ENCODE measurements at regions not wholly inside any gene's neighbourhood (a gene's known extent, or its start where the extent isn't known, plus 50 kb on each side); places are given as distances from the start of the nearest gene placed in this dataset.
A peak's percentile ranks its signal among the peaks of the same experiment; 100 is the strongest.

DNA sequence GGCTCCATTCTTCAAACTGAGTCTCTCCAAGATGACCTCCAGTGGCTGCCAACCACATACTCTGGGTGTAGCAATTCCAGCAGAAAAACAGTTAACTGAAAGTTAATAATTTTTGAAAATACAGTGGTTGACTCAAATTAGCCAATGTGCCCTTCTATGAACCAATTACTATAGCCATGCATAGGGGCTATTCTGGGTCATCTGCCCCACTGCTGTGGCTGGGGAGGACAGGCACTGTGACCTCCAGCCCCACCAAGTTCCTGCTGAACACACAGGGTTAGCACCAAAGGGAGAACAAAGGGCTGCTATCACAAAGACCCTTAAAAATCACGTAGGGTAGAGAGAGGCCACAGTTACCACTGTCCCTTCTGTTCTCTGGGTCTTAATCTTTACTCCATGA, 123.0 kb downstream of the IRS1 start:
- Histone ChIP-seq H3K27ac (no peak overlapping the region), H3K36me3 (no peaks in the 10 kb centered on the region), H3K9me3 (no peaks in the 10 kb centered on the region), H3K4me1 (peaks cover 0 to 24% (median 14%) of the 10 kb centered on the region in 9 donors), H3K4me3 (no peak overlapping the region), H3K27me3 (no peaks in the 10 kb centered on the region)
- ATAC-seq, result no peak
- intact Hi-C loops (cut with DNase I), result no loop called here
- no peak for DNase-seq
- 65 to 68% methylated on average over 1 of the region's 1 CpG for WGBS, 2 donors
- TF ChIP-seq, protein P1, sequence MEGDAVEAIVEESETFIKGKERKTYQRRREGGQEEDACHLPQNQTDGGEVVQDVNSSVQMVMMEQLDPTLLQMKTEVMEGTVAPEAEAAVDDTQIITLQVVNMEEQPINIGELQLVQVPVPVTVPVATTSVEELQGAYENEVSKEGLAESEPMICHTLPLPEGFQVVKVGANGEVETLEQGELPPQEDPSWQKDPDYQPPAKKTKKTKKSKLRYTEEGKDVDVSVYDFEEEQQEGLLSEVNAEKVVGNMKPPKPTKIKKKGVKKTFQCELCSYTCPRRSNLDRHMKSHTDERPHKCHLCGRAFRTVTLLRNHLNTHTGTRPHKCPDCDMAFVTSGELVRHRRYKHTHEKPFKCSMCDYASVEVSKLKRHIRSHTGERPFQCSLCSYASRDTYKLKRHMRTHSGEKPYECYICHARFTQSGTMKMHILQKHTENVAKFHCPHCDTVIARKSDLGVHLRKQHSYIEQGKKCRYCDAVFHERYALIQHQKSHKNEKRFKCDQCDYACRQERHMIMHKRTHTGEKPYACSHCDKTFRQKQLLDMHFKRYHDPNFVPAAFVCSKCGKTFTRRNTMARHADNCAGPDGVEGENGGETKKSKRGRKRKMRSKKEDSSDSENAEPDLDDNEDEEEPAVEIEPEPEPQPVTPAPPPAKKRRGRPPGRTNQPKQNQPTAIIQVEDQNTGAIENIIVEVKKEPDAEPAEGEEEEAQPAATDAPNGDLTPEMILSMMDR (IDR thresholded peaks at IDR 0.05), result no peak

DNA sequence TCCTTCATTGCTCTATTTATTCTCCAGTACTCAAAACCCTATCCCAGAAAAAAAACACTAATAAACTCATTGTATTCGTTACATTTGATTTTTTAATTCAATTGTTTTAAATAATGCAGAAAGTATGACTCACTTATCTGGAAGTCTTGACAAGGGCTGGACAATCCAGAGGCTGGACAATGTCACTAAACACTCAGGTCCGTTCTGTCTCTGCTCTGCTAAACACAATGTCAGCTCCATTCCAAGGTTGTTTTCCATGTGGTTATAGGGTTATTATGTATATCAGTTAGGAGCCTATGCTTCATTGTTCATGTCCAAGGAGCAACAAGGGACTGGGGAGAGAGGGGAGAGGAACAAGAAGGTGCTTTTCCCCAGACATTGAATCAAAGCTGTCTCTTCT, 125.5 kb downstream of the IRS1 start:
- no peaks in the 10 kb centered on the region for H3K27me3 ChIP-seq
- intact Hi-C loops (cut with DNase I), result no loop called here
- H3K27ac ChIP-seq, result peak overlapping the region; percentile 11 to 73 (median 54)
- DNase-seq, result peak in 1 of 2 donors; percentile 47
- TF ChIP-seq, protein P1 (IDR thresholded peaks at IDR 0.05), result no peak
- no peaks in the 10 kb centered on the region for H3K36me3 ChIP-seq
- ATAC-seq, result peak in 6 of 8 donors; percentile 82 to 88 (median 84)
- no peak overlapping the region for H3K4me3 ChIP-seq
- no peaks in the 10 kb centered on the region for H3K9me3 ChIP-seq
- peaks cover 4 to 36% (median 22%) of the 10 kb centered on the region in 9 donors for H3K4me1 ChIP-seq
- WGBS, 2 donors, result 27 to 44% methylated on average over 2 of the region's 2 CpGs

DNA sequence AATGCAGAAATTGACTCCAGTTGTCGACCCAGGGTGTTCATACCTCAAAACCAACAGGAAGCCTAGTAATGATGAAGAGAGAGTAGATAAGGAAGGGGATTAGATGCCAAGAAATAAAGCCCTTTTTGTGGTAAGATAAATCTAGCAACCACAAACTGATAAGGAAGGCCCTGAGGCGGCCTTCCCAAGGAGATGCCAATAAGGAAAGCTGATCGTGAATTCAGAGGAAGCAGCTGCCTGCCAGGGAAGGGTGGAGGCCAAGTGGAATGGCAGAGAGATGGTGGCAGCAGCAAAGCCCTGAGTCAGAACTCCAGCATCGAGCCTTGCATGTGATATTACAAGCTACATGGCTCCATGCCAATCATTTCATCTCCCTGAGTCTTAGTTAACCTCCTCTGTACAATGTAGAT, 126.3 kb downstream of the IRS1 start:
- Histone ChIP-seq H3K27ac (peak overlapping the region in 8 of 10 donors; percentile 10 to 73 (median 40)), H3K9me3 (no peaks in the 10 kb centered on the region), H3K27me3 (no peaks in the 10 kb centered on the region), H3K36me3 (no peaks in the 10 kb centered on the region), H3K4me1 (peaks cover 4 to 33% (median 22%) of the 10 kb centered on the region in 9 donors), H3K4me3 (no peak overlapping the region)
- TF ChIP-seq, protein P1 (IDR thresholded peaks at IDR 0.05), result no peak
- ATAC-seq (peak in 6 of 8 donors; percentile 31 to 58 (median 54)), DNase-seq (peak in 1 of 2 donors; percentile 23)
- intact Hi-C loops (cut with DNase I), result no loop called here
- WGBS, 2 donors, result 25 to 33% methylated on average over 4 of the region's 4 CpGs

DNA sequence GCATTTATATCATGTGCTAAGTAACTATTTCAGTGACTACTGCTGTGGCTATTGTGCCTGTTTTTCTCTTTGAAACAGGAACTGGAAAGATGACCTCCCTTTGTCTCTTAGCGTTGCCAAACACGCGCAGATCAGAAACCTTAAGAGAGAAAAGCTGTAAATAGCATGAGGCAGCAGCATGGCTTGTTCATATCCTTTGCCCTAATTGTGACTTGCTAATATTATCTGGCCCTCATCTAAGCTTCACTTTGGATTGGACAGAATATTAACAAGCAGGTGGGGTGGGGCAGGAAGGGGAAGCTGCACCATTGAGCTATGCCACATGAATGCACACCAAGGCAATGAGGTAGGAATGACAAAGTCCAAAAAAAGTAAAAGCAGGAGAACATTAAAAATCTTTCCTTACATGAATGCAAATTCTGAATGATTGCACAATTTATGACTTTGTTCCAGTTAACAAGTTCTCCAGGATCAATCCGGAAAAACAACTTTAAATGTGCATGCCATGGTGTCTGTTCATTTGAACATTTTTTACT, 128.4 kb downstream of the IRS1 start:
- intact Hi-C loops (cut with DNase I), result no loop called here
- H3K4me3 ChIP-seq, result no peak overlapping the region
- TF ChIP-seq, protein P1 (IDR thresholded peaks at IDR 0.05), result no peak
- DNase-seq (no peak), ATAC-seq (peak in 7 of 8 donors; percentile 30 to 55 (median 47))
- peak overlapping the region in 8 of 10 donors; percentile 3 to 54 (median 24) for H3K27ac ChIP-seq
- no peaks in the 10 kb centered on the region for H3K9me3 ChIP-seq
- no peaks in the 10 kb centered on the region for H3K36me3 ChIP-seq
- peaks cover 4 to 32% (median 21%) of the 10 kb centered on the region in 9 donors for H3K4me1 ChIP-seq
- 32 to 39% methylated on average over 4 of the region's 4 CpGs for WGBS, 2 donors
- H3K27me3 ChIP-seq, result peaks cover 0 to 2% (median 0%) of the 10 kb centered on the region in 7 donors
